Common myeloid progenitor, CD34-positive (primary cell): ENCODE measurements at regions not wholly inside any gene's neighbourhood (a gene's known extent, or its start where the extent isn't known, plus 50 kb on each side); places are given as distances from the start of the nearest gene placed in this dataset.

Experiments
- CTCF ChIA-PET: fragments of 350-600 bp; sonication (Branson Sonifier 250); formaldehyde crosslinking; loops from one replicate; lab custom pipeline; 2021; ENCODE audit warnings: antibody characterized with exemption; lab: Charles Lee
- POLR2A ChIA-PET: fragments of 350-600 bp; sonication (Branson Sonifier 250); formaldehyde crosslinking; loops from one replicate; lab custom pipeline; 2021; ENCODE audit warnings: antibody characterized with exemption; lab: Charles Lee
- DNase-seq, 3 donors: peaks; one replicate each; pipeline versions ENCODE4 v3.0.0 to v3.0.0-alpha.2; 2013
- H3K27ac ChIP-seq, 2 experiments: 1 replicate in 1 of 2; 2 replicates in 1 of 2; pipeline ENCODE4 v1.7.0; 2013; ENCODE audit warnings: inconsistent platforms in 2 of 2, low read length in 2 of 2, mild to moderate bottlenecking in 2 of 2, low read depth in 1 of 2, moderate library complexity in 1 of 2; ENCODE audit not compliant: severe bottlenecking in 2 of 2, insufficient read depth in 1 of 2, poor library complexity in 1 of 2
- H3K27me3 ChIP-seq, 5 experiments: replicated peaks in 2 of 5; 1 replicate in 3 of 5; 2 replicates in 2 of 5; pipeline versions ENCODE4 v1.6.1 to v1.7.0; 2013; ENCODE audit warnings: low read length in 4 of 5, mild to moderate bottlenecking in 2 of 5, moderate library complexity in 2 of 5, inconsistent platforms in 1 of 5; ENCODE audit not compliant: insufficient read depth in 5 of 5, control insufficient read depth in 4 of 5
- H3K36me3 ChIP-seq, 4 experiments: 1 replicate in 2 of 4; 2 replicates in 2 of 4; pipeline versions ENCODE4 v1.6.1 to v1.7.0; 2013; ENCODE audit warnings: low read length in 3 of 4, control low read depth in 1 of 4, mild to moderate bottlenecking in 1 of 4; ENCODE audit not compliant: control insufficient read depth in 4 of 4, insufficient read depth in 4 of 4
- H3K4me1 ChIP-seq, 4 experiments: 1 replicate in 3 of 4; 2 replicates in 1 of 4; pipeline versions ENCODE4 v1.6.1 to v1.7.1; 2013; ENCODE audit warnings: low read length in 3 of 4, mild to moderate bottlenecking in 3 of 4, control low read depth in 1 of 4, inconsistent platforms in 1 of 4, moderate library complexity in 1 of 4; ENCODE audit not compliant: control insufficient read depth in 4 of 4, insufficient read depth in 4 of 4; ENCODE audit errors: control extremely low read depth in 1 of 4
- H3K4me3 ChIP-seq, 7 experiments: 1 replicate in 4 of 7; 2 replicates in 3 of 7; pipeline versions ENCODE4 v1.5.1 to v1.7.0; 2013; ENCODE audit warnings: mild to moderate bottlenecking in 7 of 7, low read length in 6 of 7, moderate library complexity in 6 of 7, inconsistent platforms in 2 of 7, low read depth in 2 of 7, control low read depth in 1 of 7; ENCODE audit not compliant: insufficient read depth in 4 of 7, control insufficient read depth in 1 of 7; ENCODE audit errors: extremely low read depth in 1 of 7
- H3K9me3 ChIP-seq, 5 experiments: 1 replicate in 4 of 5; 2 replicates in 1 of 5; pipeline versions ENCODE4 v1.6.1 to v1.7.1; 2013; ENCODE audit warnings: low read length in 4 of 5, mild to moderate bottlenecking in 2 of 5, inconsistent platforms in 1 of 5, low read depth in 1 of 5, moderate library complexity in 1 of 5; ENCODE audit not compliant: control insufficient read depth in 4 of 5, insufficient read depth in 2 of 5; ENCODE audit errors: control extremely low read depth in 1 of 5
- WGBS: methylation state at CpG from one replicate; pipeline ENCODE4 v1.1.5; 2013; ENCODE audit not compliant: insufficient coverage; 5-methylcytosine and 5-hydroxymethylcytosine counted together

DNA sequence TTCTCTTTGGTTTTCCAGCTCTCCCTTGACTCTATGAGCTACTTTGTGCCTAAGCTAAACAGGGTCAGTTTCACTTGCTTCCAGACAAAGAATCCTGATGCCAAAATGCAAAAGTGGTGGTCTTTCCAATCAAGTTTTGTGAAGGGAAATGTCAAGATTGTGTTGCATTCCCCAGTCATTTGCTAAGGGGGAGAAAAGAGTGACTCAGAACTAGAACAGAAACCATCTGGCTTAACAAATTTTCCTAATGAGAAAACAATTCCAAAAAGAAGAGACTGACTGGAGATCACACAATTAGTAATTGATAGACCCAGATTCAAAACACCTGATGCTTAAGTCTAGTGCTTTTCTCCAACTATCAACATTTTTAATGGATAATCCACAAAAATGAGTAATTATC is 235.1 kb upstream of the DIO2 start:
- no peak overlapping the region for H3K4me3 ChIP-seq
- CTCF ChIA-PET: no interaction called here
- no peaks in the 10 kb centered on the region for H3K27me3 ChIP-seq
- no peaks in the 10 kb centered on the region for H3K4me1 ChIP-seq
- H3K9me3 ChIP-seq: peaks cover 1 to 7% (median 4%) of the 10 kb centered on the region in 5 experiments
- H3K27ac ChIP-seq: no peak overlapping the region
- no peak for DNase-seq
- no peaks in the 10 kb centered on the region for H3K36me3 ChIP-seq
- POLR2A ChIA-PET: no interaction called here

DNA sequence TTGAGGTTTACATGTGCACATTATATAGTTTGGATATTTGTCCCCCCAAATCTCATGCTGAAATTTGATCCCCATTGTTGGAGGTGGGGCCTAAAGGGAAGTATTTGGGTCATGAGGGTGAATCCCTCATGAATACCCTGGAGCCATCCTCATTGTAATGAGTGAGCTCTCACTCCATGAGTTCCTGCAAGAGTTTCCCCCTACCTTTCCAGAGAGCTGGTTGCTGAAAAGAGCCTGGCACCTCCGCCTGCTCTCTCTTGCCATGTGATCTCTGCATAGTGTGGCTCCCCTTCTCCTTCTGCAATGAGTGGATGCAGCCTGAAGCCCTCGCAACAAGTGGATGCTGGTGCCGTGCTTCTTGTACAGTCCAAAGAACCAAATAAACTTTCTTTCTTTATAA is 234.3 kb upstream of the DIO2 start:
- CTCF ChIA-PET: interaction anchor here (1.0 kb wide), 1 partner anchor 8 kb away, joined by 3 read pairs; no protein-coding TSS in a partner anchor
- POLR2A ChIA-PET: no interaction called here

DNA sequence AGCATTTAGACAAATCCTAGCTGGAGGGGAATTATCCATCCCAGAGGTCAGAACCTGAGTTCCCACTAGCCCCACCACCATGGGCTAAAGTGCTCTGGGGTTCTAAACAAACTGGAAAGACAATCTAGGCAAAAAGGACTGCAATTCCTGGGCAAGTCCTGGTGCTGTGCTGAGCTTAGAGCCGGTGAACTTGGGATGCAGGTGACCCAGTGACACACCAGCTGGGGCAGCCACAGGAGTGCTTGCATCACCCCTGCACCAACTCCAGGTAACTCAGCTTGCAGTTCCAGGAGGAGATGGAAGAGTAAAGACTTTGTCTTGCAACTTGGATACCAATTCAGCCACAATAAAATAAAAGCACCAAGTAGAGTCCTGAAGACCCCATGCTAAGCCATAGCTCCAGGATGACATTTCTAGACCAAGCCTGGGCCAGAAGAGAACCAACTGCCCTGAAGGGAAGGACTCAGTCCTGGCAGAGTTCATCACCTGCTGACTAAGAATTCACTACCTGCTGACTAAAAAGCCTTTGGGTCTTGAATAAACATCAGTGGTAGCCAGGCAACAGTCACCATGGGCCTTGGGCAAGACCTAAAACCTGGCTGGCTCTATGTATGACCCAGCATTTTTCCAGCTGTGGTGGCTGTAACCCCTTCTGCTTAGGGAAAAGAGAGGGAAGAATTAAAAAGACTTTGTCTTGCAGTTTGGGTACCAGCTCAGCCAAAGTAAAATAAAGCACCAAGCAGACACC is 223.4 kb upstream of the DIO2 start:
- Histone ChIP-seq H3K9me3 (peaks cover 0 to 6% (median 0%) of the 10 kb centered on the region in 5 experiments), H3K4me3 (no peak overlapping the region), H3K27me3 (no peaks in the 10 kb centered on the region), H3K4me1 (no peaks in the 10 kb centered on the region), H3K36me3 (no peaks in the 10 kb centered on the region), H3K27ac (no peak overlapping the region)
- 100% methylated on average over 1 of the region's 1 CpG for WGBS
- ChIA-PET CTCF (no interaction called here), POLR2A (no interaction called here)
- no peak for DNase-seq

More for the DNA sequence above, 234.3 kb upstream of the DIO2 start:
- no peak overlapping the region for H3K4me3 ChIP-seq
- H3K4me1 ChIP-seq: no peaks in the 10 kb centered on the region
- H3K9me3 ChIP-seq: peaks cover 1 to 2% (median 2%) of the 10 kb centered on the region in 5 experiments
- no peak overlapping the region for H3K27ac ChIP-seq
- H3K36me3 ChIP-seq: no peaks in the 10 kb centered on the region
- no peaks in the 10 kb centered on the region for H3K27me3 ChIP-seq
- DNase-seq: no peak
- 100% methylated on average over 2 of the region's 3 CpGs for WGBS

DNA sequence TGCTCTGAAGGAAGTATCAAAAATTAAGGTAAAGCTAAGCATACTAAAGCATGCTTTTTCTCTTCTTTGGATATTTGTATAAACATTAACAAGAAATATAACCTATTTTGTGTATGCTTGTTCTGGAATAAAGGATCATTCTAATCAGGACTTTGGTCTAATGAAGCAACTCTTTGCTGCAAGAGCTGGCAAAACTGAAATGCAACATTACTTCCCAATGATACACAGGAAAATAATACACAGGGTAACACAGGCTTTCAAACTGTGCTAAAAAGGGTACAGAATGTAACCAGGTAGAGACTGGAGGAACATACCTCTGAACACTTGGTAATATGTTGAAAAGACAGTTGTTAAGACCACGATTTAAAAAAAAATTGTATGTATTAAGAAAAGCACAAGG is 222.5 kb upstream of the DIO2 start:
- CTCF ChIA-PET: no interaction called here

GRCh38 chr14:80428671-80429070 is 217.4 kb upstream of the DIO2 start:
- no peaks in the 10 kb centered on the region for H3K9me3 ChIP-seq
- WGBS: 88% methylated on average over 1 of the region's 2 CpGs
- no peak for DNase-seq
- H3K4me1 ChIP-seq: no peaks in the 10 kb centered on the region
- H3K27ac ChIP-seq: no peak overlapping the region
- no peaks in the 10 kb centered on the region for H3K36me3 ChIP-seq
- ChIA-PET CTCF (no interaction called here), POLR2A (no interaction called here)
- no peak overlapping the region for H3K4me3 ChIP-seq
- no peaks in the 10 kb centered on the region for H3K27me3 ChIP-seq

More for the DNA sequence above, 222.5 kb upstream of the DIO2 start:
- POLR2A ChIA-PET: no interaction called here
- no CpG with 5 or more reads among the region's 1 CpG for WGBS
- H3K36me3 ChIP-seq: no peaks in the 10 kb centered on the region
- H3K27ac ChIP-seq: no peak overlapping the region
- H3K4me1 ChIP-seq: no peaks in the 10 kb centered on the region
- no peak for DNase-seq
- no peak overlapping the region for H3K4me3 ChIP-seq
- H3K9me3 ChIP-seq: peaks cover 0 to under 1% (median 0%) of the 10 kb centered on the region in 5 experiments
- H3K27me3 ChIP-seq: no peaks in the 10 kb centered on the region

DNA sequence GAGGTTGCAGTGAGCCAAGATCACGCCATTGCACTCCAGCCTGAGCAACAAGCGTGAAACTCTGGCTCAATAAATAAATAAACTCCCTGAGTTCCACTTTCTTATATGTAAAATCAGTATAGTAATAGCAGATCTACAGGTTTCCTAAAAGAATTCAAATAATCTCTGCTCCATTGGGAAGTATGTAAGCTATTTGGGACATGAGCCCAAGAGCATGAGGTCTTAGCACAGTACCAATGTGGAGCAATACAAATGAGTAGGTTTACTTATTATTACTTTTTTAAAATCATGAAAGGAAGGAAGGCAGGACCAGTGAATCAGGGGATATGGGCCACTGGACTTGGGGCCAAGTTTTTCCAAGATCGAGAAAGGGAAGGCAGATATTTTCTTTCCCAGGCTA is 216.9 kb upstream of the DIO2 start:
- Histone ChIP-seq H3K4me3 (no peak overlapping the region), H3K27me3 (no peaks in the 10 kb centered on the region), H3K4me1 (no peaks in the 10 kb centered on the region), H3K27ac (no peak overlapping the region), H3K36me3 (no peaks in the 10 kb centered on the region), H3K9me3 (no peaks in the 10 kb centered on the region)
- WGBS: no CpG with 5 or more reads among the region's 3 CpGs
- ChIA-PET POLR2A (no interaction called here), CTCF (no interaction called here)
- DNase-seq: no peak

GRCh38 chr14:80427101-80427500 is 215.8 kb upstream of the DIO2 start:
- no CpG with 5 or more reads among the region's 3 CpGs for WGBS
- POLR2A ChIA-PET: no interaction called here
- H3K9me3 ChIP-seq: no peaks in the 10 kb centered on the region

More at GRCh38 chr14:80427101-80427500, 215.8 kb upstream of the DIO2 start:
- Histone ChIP-seq H3K4me1 (no peaks in the 10 kb centered on the region), H3K36me3 (no peaks in the 10 kb centered on the region), H3K27ac (no peak overlapping the region), H3K27me3 (no peaks in the 10 kb centered on the region), H3K4me3 (no peak overlapping the region)
- CTCF ChIA-PET: no interaction called here
- DNase-seq: no peak
